ENCODE measurements at regions not wholly inside any gene's neighbourhood (a gene's known extent, or its start where the extent isn't known, plus 50 kb on each side); places are given as distances from the start of the nearest gene placed in this dataset.
A peak's percentile ranks its signal among the peaks of the same experiment; 100 is the strongest.

DNA sequence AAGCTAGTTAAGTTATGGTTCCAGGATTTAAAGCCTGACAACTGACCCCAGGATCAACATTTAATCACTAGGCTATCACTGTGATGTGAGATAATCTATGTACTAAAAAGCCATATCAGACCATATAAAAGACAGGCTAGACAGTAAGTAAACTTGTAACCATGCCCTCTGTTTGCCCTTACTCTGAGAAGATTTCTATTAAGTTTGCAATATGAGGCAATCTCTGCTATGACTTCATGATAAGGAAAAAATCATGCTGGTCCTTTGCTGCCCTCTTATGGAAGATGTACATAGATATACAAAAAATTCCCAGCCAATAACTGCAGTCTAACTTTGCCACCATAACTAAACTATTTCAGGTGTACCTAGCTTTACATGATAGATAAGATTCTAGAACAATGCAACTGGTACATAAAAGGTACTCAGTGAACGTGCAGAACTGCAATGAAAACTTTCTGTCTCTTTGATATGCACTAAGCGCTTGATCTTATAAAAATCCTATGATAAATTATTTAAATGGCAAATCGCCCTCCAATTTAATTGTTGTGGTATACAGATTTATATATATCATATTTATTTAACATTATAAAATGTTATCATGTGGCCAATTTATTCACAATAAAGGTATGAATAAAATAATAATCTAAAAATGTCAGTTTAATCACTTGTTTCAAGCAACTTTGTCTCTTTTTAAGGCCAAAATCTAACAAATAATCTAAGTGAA, 70.5 kb downstream of the FAM217A start:
- TF ChIP-seq FOXA1 (IDR thresholded peaks at IDR 0.05): no peak
- peak; percentile 81 for TF ChIP-seq PKNOX1 (IDR thresholded peaks at IDR 0.05)
- no peak for TF ChIP-seq SUZ12 (IDR thresholded peaks at IDR 0.05)
- no peak for TF ChIP-seq ELF4 (IDR thresholded peaks at IDR 0.05)
- no peak for TF ChIP-seq FOXM1 (IDR thresholded peaks at IDR 0.05; ENCODE audit: borderline replicate concordance)
- TF ChIP-seq L3MBTL2 (conservative IDR thresholded peaks at IDR 0.05): no peak
